Stimulated activated CD4-positive, alpha-beta T cell treated with anti-CD3 and anti-CD28 coated beads, Interleukin-2, amount 100 ng/mL, for 4 hours (primary cell): ENCODE measurements at regions not wholly inside any gene's neighbourhood (a gene's known extent, or its start where the extent isn't known, plus 50 kb on each side); places are given as distances from the start of the nearest gene placed in this dataset.
"Not testable (repeated sequence)": the region's sequence is repeated elsewhere in the genome, so short reads cannot be mapped to it uniquely, and the experiment has no call there.

Experiments
- DNase-seq: peaks from one replicate; pipeline ENCODE4 v3.0.0-alpha.2; 2020; ENCODE audit warnings: low read depth

DNA sequence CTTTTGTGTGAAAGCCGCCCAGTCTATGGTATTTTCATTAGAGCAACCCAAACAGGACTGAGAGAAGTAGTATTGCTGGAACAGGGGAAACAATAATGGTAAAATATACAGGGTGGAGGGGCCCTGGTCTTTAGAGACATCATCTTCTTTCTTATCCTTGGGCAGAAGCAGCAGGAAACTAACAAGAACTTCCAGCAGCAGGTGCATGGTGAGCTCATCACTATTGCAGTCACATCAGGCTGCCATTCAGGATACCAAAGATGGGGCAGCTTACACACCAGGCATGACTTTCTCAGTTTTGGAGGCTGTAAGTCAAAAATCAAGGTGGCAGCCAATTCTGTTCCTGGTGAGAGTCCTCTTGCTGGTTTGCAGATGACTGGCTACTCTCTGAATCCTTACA is 478.3 kb upstream of the RUNX1 start:
- no peak for DNase-seq

DNA sequence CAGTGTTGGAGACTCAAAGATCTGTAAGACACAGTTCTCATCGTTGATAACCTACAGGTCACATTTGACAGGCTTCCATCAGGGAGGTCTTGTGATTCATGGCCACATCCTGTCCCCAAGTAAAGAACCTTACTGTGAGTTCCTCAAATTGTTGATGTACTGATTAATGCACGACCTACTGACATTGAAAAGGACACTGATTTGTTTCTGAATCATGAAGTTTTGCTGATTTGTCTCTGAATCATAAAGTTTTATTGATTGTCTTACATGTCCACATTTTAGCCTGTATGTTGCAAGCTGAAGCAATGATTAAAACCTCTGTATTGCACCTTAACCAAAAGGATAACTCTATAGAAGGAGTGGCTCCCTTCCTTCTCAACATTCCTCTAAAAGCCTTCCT is 476.3 kb upstream of the RUNX1 start:
- no peak for DNase-seq

- no peak for DNase-seq
Observed at GRCh38 chr21:35521852-35522505, 472.9 kb upstream of the RUNX1 start.

DNA sequence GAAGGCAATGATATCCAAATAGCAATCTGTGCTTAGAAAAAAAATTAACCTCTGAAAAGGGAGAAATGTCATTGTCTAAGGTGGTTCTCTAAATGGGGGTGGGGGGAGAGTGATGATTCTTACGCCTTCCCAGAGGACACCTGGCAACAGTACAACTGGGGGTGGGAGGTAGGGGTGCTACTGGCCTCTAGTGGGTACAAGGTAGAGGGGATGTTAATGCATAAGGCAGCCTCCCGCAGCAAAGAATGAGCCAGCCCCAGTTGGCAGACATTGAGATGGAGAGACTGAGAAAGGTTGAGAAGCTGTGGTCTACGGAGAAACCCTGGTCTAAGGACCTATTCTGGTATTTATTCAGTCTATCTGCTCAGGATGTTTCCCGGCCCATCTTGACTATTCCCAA is 472.2 kb upstream of the RUNX1 start:
- no peak for DNase-seq

DNA sequence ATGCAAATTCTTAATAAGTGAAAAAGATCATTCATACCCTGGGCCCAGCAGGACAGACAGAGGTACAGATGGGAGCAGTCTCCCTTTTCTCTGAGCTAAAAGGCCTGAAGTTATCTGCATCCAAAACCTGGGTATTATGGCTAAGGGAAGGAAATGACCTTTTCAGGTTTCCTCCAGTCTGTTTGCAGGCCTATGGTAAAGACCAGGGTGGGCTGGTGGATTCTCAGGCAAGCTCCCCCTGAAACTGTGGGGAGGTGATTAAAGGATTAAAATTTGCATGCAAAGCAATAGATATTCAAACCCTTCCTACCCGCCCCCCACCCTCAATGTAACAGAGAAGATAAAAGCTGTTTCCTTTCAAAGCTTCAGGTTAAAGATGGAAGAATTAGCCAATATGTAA is 471.8 kb upstream of the RUNX1 start:
- DNase-seq, result no peak

DNA sequence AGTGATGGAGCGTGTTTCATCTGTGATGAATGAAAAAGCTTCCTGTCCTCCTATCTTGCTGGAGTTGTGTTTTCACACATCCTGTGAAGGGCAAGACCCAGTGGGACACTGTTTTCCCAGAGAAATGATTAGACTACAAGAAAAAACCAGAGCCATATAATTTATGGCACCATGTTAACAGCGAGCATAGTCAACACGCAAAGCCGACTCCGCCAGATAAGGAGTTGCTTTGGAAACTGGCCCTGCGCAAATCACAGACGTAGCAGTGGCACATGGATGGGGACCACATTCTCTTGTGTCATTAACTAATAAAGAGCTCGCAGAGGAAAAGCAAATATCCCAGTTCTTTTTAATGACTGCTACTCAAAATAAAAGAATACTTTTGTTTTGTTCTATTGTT is 471.2 kb upstream of the RUNX1 start:
- DNase-seq, result no peak

- no peak for DNase-seq
Observed at GRCh38 chr21:35517865-35518264, 468.8 kb upstream of the RUNX1 start.

- DNase-seq, result not testable (repeated sequence)
Observed at GRCh38 chr21:35516292-35516691, 467.2 kb upstream of the RUNX1 start.

- no peak for DNase-seq
Observed at GRCh38 chr21:35512346-35512745, 463.2 kb upstream of the RUNX1 start.

GRCh38 chr21:35511696-35512162 is 462.6 kb upstream of the RUNX1 start:
- DNase-seq, result no peak

DNA sequence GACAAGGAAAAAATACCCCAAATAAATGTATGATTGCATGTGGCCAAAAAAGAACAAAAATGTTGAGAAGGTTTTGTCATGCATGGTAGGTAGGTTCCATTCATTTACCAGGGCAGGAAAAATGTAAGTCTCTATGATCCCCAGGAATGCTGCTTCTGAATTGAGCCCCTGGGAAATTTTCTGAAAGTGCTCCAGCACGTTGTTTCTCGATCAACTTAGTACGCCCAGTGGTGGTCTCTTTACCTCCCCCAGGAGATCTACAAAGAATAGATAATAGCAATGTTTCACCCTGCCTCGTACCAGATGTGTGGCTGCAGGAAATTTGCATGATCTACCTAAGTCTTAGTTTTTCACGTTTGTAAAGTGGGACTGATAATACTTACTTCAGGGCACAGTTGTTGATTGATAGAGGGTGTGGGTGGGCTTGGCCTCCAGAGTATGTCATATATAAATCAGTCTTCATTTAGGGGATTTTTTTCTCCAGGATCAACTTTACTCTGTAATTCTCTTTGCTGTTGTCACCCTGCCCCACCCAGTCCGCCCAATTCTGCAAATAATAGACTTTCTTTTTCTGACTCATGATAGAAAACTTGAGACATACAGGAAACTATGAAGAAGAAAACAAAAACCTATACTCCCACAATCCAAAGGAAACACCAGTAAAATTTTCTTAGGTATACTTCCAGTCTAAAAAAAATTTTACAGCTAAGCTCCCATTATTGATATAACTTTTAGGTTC is 462.0 kb upstream of the RUNX1 start:
- DNase-seq, result no peak

GRCh38 chr21:35510294-35510693 is 461.2 kb upstream of the RUNX1 start:
- no peak for DNase-seq

- no peak for DNase-seq
Observed at GRCh38 chr21:35509001-35509704, 460.1 kb upstream of the RUNX1 start.

DNA sequence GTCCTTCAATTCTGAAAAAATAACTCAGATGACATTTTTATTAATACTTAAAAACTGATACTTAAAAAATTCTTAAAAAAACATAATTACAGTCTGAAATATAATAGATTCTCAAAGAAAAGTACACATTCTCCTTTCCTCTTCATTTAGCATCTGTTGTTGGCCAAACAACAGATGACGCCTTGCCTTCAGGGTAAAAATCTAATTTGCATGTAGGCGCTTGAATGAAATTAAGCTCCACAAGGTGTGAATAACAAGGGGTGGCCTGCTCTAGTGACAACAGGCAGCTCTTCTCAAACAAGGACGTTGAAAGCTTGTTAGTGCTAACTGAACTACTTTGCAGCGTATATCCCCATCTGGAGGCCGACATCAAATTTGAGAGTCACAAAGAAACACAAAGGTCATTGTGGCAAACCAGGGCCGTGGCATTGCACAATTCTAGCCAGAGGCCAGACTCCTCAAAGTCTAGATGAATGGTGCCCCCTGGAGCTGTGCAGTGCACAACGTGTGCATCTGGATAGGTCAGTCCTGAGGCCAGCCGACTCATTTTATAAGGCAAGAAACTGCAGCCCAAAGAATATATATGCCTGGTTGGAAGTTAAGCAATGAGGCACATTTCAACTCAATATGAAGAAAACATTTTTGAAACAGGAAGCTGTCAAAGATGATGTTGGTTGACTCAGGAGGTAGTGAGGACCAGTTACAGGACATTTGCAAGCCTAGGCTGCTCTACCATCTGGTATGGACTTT is 459.2 kb upstream of the RUNX1 start:
- DNase-seq, result no peak

GRCh38 chr21:35507181-35507759 is 458.2 kb upstream of the RUNX1 start:
- no peak for DNase-seq

DNA sequence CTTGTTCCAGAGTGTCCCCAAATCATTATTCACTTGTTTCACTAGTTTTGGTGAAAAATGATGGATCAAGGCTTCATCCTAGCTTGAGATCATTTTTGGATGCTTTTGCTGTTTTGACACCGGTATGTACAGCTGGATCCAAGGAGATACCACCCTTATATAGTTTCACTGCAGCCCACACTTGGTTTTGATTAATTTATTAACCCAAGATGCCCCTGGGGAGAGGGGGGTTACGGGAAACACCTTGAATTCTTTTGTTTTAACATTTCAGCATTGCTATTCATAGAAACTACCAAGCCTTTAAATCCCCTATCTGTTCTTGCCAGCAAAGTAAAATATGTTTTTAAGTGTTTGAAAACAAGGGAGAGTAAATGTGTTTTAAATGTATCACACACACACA is 457.7 kb upstream of the RUNX1 start:
- no peak for DNase-seq

DNA sequence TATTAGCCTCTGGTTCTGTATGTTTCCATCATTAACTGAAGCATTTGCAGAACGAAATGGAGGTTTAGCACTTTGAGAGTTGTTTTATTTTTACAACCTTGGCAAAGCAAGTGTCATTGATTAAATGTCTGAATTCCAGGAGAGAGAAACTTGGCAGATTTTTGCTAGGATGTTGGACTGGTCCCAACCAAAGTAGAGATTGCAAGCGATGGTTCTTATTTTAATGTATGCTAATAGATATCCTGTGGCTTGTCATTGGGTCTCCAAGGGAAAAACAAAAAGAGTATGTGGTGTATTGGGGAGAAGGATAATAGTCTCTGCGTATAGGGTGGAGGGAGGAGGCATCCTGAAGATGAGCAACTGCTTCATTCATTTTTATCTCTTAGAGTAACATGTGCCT is 457.2 kb upstream of the RUNX1 start:
- DNase-seq, result no peak

GRCh38 chr21:35504951-35505466 is 455.9 kb upstream of the RUNX1 start:
- no peak for DNase-seq

GRCh38 chr21:35504277-35504676 is 455.2 kb upstream of the RUNX1 start:
- no peak for DNase-seq

DNA sequence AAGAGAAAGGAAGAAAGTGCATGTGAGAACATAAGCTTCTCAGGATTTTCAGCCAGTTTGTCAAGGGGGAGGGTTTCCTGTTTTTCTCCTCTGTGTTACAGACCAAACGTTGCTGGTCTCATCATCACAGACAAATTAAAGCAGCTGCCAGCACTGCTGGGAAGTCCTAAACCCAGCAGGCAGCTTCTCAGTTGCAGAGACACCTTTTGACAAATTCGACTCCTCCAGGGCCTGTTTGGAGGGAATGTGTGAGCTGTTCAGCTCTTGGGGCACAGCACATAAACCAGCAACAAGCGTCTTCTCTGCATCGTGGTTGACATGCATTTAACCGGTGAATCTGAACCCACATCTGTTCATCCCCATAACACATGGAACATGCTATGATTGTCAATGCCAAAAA is 454.6 kb upstream of the RUNX1 start:
- no peak for DNase-seq

DNA sequence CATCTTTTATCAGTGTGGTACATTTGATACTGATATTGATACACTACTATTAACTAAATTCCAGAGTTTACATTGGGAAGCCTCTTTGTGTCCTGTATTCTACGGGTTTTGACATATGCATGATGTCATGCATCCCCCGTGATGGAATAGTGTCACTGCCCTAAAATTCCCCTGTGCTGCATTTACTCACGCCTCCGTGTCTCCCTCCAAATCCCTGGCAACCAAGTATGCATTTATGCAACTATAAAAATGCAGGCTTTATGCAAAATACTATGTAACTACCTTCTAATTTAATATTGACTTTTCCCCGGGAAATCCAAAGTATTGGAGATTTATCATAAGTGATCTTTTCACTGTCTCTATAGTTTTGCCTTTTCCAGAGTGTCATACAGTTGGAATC is 453.7 kb upstream of the RUNX1 start:
- DNase-seq, result no peak

DNA sequence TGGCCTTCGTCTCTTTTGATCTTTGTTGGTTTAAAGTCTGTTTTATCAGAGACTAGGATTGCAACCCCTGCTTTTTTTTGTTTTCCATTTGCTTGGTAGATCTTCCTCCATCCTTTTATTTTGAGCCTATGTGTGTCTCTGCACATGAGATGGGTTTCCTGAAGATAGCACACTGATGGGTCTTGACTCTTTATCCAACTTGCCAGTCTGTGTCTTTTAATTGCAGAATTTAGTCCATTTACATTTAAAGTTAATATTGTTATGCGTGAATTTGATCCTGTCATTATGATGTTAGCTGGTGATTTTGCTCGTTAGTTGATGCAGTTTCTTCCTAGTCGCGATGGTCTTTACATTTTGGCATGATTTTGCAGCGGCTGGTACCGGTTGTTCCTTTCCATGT is 448.4 kb upstream of the RUNX1 start:
- DNase-seq, result not testable (repeated sequence)
